SK-N-MC (cell line): ENCODE measurements at regions not wholly inside any gene's neighbourhood (a gene's known extent, or its start where the extent isn't known, plus 50 kb on each side); places are given as distances from the start of the nearest gene placed in this dataset.

Experiments
- EZH2 ChIP-seq: fragments of 200-600 bp; sonication (generic); IDR thresholded peaks from one replicate; pipeline ENCODE4 v1.6.1; 2017; ENCODE audit warnings: antibody characterized with exemption
- POLR2AphosphoS5 ChIP-seq: IDR thresholded peaks from 2 replicates; pipeline ENCODE4 v1.6.1; 2012; ENCODE audit warnings: mild to moderate bottlenecking, low read depth, low read length, borderline replicate concordance

DNA sequence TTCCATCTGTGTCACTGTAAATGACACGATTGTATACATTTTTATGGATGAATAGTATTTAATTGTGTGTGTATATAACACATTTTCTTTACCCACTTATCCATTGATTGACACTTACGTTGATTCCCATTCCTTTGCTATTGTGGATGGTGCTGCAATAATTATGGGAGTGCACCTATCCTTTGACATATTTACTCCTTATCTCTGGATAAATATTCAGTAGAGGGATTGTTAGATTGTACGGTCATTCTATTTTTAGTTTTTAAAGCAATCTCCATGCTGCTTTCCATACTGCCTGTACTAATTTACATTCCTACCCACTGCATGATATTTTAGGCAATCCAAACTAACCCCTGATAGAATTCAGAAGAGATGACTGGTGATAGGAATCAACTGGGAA, 980.1 kb downstream of the FSTL5 start:
- TF ChIP-seq EZH2 (no peak), POLR2AphosphoS5 (no peak)
